Lower leg skin (tissue), 3 donors: ENCODE measurements at regions not wholly inside any gene's neighbourhood (a gene's known extent, or its start where the extent isn't known, plus 50 kb on each side); places are given as distances from the start of the nearest gene placed in this dataset.
"Not testable (repeated sequence)": the region's sequence is repeated elsewhere in the genome, so short reads cannot be mapped to it uniquely, and the experiment has no call there.

Source experiments
- CTCF ChIP-seq, 3 donors: fragments of 450-650 bp; IDR thresholded peaks; one replicate each; pipeline ENCODE4 v1.5.1; 2016; ENCODE audit warnings: antibody characterized with exemption in 3 of 3, mild to moderate bottlenecking in 3 of 3, moderate library complexity in 2 of 3
- POLR2A ChIP-seq, 2 donors: fragments of 450-650 bp; IDR thresholded peaks; one replicate each; pipeline ENCODE4 v1.6.1; 2016 to 2017; ENCODE audit warnings: antibody characterized with exemption in 2 of 2, mild to moderate bottlenecking in 1 of 2, moderate library complexity in 1 of 2

DNA sequence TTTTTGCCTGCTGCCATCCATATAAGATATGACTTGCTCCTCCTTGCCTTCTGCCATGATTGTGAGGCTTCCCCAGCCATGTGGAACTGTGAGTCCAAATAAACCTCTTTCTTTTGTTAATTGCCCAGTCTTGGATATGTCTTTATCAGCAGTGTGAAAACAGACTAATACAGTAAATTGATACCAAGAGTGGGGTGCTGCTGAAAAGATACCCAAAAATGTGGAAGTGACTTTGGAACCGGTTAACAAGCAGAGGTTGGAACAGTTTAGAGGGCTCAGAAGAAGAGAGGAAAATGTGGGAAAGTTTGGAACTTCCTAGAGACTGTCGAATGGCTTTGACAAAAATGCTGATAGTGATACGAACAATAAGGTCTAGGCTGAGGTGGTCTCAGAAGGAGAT, 61.1 kb upstream of the DLG1 start:
- TF ChIP-seq POLR2A, CTCF (IDR thresholded peaks at IDR 0.05): not testable (repeated sequence)
